ENCODE measurements at regions not wholly inside any gene's neighbourhood (a gene's known extent, or its start where the extent isn't known, plus 50 kb on each side); places are given as distances from the start of the nearest gene placed in this dataset.

DNA sequence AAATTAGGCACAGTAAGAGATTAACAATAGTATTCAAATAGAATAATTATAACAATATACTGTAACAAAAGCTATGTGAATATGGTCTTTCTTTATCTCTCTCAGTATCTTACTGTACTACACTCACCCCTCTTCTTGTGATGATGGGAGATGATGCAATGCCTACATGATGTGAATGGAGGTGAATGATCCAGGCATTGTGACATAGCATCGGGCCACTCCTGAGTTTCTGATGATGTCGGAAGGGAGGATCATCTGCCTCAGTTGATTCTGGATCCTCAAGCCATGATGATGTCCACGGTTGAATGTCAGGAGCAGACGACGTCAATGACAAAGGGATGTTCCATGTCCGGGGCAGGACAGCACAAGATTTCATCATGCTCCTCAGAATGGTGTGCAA lies 268.3 kb upstream of the MGAT5 start:
- TF ChIP-seq, protein P1, sequence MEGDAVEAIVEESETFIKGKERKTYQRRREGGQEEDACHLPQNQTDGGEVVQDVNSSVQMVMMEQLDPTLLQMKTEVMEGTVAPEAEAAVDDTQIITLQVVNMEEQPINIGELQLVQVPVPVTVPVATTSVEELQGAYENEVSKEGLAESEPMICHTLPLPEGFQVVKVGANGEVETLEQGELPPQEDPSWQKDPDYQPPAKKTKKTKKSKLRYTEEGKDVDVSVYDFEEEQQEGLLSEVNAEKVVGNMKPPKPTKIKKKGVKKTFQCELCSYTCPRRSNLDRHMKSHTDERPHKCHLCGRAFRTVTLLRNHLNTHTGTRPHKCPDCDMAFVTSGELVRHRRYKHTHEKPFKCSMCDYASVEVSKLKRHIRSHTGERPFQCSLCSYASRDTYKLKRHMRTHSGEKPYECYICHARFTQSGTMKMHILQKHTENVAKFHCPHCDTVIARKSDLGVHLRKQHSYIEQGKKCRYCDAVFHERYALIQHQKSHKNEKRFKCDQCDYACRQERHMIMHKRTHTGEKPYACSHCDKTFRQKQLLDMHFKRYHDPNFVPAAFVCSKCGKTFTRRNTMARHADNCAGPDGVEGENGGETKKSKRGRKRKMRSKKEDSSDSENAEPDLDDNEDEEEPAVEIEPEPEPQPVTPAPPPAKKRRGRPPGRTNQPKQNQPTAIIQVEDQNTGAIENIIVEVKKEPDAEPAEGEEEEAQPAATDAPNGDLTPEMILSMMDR (IDR thresholded peaks at IDR 0.05; ENCODE audit: low read depth, low read length), result no peak
- no peak for TF ChIP-seq EZH2phosphoT487 (IDR thresholded peaks at IDR 0.05; ENCODE audit: low read depth)

Data from OCI-LY3 (cell line).